ENCODE measurements at regions not wholly inside any gene's neighbourhood (a gene's known extent, or its start where the extent isn't known, plus 50 kb on each side); places are given as distances from the start of the nearest gene placed in this dataset.

- no peaks in the 10 kb centered on the region for H3K27me3 ChIP-seq
- peak overlapping the region in 1 of 4 donors; percentile 54 for H3K27ac ChIP-seq (replicated peaks in 1 of 4)
- no peaks in the 10 kb centered on the region for H3K9me3 ChIP-seq
- intact Hi-C loops (cut with DNase I), result no loop called here
- TF ChIP-seq EP300 (IDR thresholded peaks at IDR 0.05) (peak; percentile 25), CTCF (IDR thresholded peaks at IDR 0.05) (no peak), POLR2A (IDR thresholded peaks at IDR 0.05; ENCODE audit: low read depth) (no peak), POLR2AphosphoS5 (IDR thresholded peaks at IDR 0.05) (no peak)
- H3K36me3 ChIP-seq, result no peaks in the 10 kb centered on the region
- no peak for DNase-seq (ENCODE audit: extremely low spot score)
- H3K4me1 ChIP-seq, result peaks cover 22 to 33% (median 30%) of the 10 kb centered on the region in 4 donors
- WGBS, result 37% methylated on average over 3 of the region's 3 CpGs
- no peak overlapping the region for H3K4me3 ChIP-seq
Observed at GRCh38 chr16:13795131-13795530, 124.8 kb upstream of the ERCC4 start.

GRCh38 chr16:13797718-13798117 lies 122.2 kb upstream of the ERCC4 start:
- TF ChIP-seq CTCF (IDR thresholded peaks at IDR 0.05) (no peak), POLR2A (IDR thresholded peaks at IDR 0.05; ENCODE audit: low read depth) (no peak), EP300 (IDR thresholded peaks at IDR 0.05) (no peak), POLR2AphosphoS5 (IDR thresholded peaks at IDR 0.05) (no peak)
- H3K27me3 ChIP-seq, result no peaks in the 10 kb centered on the region
- H3K4me3 ChIP-seq, result no peak overlapping the region
- H3K36me3 ChIP-seq, result no peaks in the 10 kb centered on the region
- intact Hi-C loops (cut with DNase I), result no loop called here
- H3K9me3 ChIP-seq, result no peaks in the 10 kb centered on the region
- H3K4me1 ChIP-seq, result peaks cover 22 to 33% (median 30%) of the 10 kb centered on the region in 4 donors
- DNase-seq (ENCODE audit: extremely low spot score), result no peak
- no peak overlapping the region for H3K27ac ChIP-seq (replicated peaks in 1 of 4)

GRCh38 chr16:13798211-13798610 lies 121.7 kb upstream of the ERCC4 start:
- H3K27me3 ChIP-seq, result no peaks in the 10 kb centered on the region
- no peak overlapping the region for H3K4me3 ChIP-seq
- WGBS, result 68% methylated on average over 2 of the region's 2 CpGs
- intact Hi-C loops (cut with DNase I), result no loop called here
- H3K27ac ChIP-seq (replicated peaks in 1 of 4), result no peak overlapping the region
- no peak for DNase-seq (ENCODE audit: extremely low spot score)
- peaks cover 19 to 29% (median 26%) of the 10 kb centered on the region in 4 donors for H3K4me1 ChIP-seq
- no peaks in the 10 kb centered on the region for H3K9me3 ChIP-seq
- TF ChIP-seq EP300 (IDR thresholded peaks at IDR 0.05) (no peak), POLR2AphosphoS5 (IDR thresholded peaks at IDR 0.05) (no peak)
- H3K36me3 ChIP-seq, result no peaks in the 10 kb centered on the region

DNA sequence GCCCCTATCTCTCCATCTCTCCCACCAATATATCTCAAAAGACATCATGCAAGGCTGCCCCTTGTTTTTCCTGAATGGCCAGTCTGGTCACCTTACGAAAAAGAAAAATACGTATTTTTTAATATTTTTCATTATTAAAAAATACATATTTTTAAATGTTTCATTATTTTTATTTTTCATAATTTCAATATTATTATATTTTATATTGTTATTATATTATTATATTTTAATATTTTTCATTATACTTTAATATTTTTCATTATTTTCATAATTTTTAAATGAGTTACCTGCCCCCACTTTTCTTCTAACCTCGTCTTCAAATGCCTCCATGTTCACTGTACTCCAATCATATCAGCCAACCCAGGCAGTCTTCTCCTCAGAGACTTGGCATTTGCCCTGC lies 116.0 kb upstream of the ERCC4 start:
- H3K36me3 ChIP-seq, result no peaks in the 10 kb centered on the region
- H3K27me3 ChIP-seq, result no peaks in the 10 kb centered on the region
- no peak for TF ChIP-seq POLR2AphosphoS5 (IDR thresholded peaks at IDR 0.05)
- TF ChIP-seq POLR2A (IDR thresholded peaks at IDR 0.05; ENCODE audit: low read depth), result no peak
- TF ChIP-seq EP300 (IDR thresholded peaks at IDR 0.05), result no peak
- no peak for TF ChIP-seq CTCF (IDR thresholded peaks at IDR 0.05)
- no peak for DNase-seq (ENCODE audit: extremely low spot score)
- H3K4me1 ChIP-seq, result no peaks in the 10 kb centered on the region
- WGBS, result 89% methylated on average over 3 of the region's 3 CpGs
- H3K27ac ChIP-seq (replicated peaks in 1 of 4), result no peak overlapping the region
- no peak overlapping the region for H3K4me3 ChIP-seq
- no peaks in the 10 kb centered on the region for H3K9me3 ChIP-seq
- intact Hi-C loops (cut with DNase I), result no loop called here

GRCh38 chr16:13805951-13806350 lies 114.0 kb upstream of the ERCC4 start:
- Histone ChIP-seq H3K4me1 (no peaks in the 10 kb centered on the region), H3K27me3 (no peaks in the 10 kb centered on the region), H3K36me3 (no peaks in the 10 kb centered on the region), H3K9me3 (no peaks in the 10 kb centered on the region), H3K27ac (replicated peaks in 1 of 4) (no peak overlapping the region), H3K4me3 (no peak overlapping the region)
- TF ChIP-seq POLR2A (IDR thresholded peaks at IDR 0.05; ENCODE audit: low read depth) (no peak), EP300 (IDR thresholded peaks at IDR 0.05) (no peak), POLR2AphosphoS5 (IDR thresholded peaks at IDR 0.05) (no peak), CTCF (IDR thresholded peaks at IDR 0.05) (no peak)
- no peak for DNase-seq (ENCODE audit: extremely low spot score)
- WGBS, result 82% methylated on average over 4 of the region's 4 CpGs
- intact Hi-C loops (cut with DNase I), result no loop called here
